Heart left ventricle (tissue), 16 donors: ENCODE measurements at regions not wholly inside any gene's neighbourhood (a gene's known extent, or its start where the extent isn't known, plus 50 kb on each side); places are given as distances from the start of the nearest gene placed in this dataset.

Source experiments
- ATAC-seq, 4 donors: fragments of 200-7000 bp; cut with Tn5 transposase; one replicate each; pipeline ENCODE4 v1.9.1; 2020 to 2022; ENCODE audit warnings: moderate library complexity in 4 of 4, mild to moderate bottlenecking in 3 of 4, moderate number of reproducible peaks in 1 of 4
- DNase-seq, 5 donors: peaks; one replicate each; pipeline ENCODE4 v3.0.0-alpha.2; 2020
- H3K27ac ChIP-seq, 12 donors: fragments of 200-600 bp; sonication (generic) in 4 of 12; one replicate each; pipeline versions ENCODE4 v1.5.0 to v1.8.0; 2016 to 2022; ENCODE audit warnings: mild to moderate bottlenecking in 2 of 12
- H3K27me3 ChIP-seq, 9 donors: fragments of 200-600 bp; sonication (generic) in 2 of 9; one replicate each; pipeline versions ENCODE4 v1.5.1 to v1.8.0; 2016 to 2022; ENCODE audit warnings: mild to moderate bottlenecking in 3 of 9
- H3K36me3 ChIP-seq, 9 donors: fragments of 200-600 bp; sonication (generic) in 2 of 9; one replicate each; pipeline versions ENCODE4 v1.5.0 to v1.8.0; 2018 to 2022; ENCODE audit warnings: mild to moderate bottlenecking in 2 of 9
- H3K4me1 ChIP-seq, 12 donors: fragments of 200-600 bp; sonication (generic) in 4 of 12; one replicate each; pipeline versions ENCODE4 v1.5.0 to v1.8.0; 2016 to 2022; ENCODE audit warnings: mild to moderate bottlenecking in 3 of 12
- H3K4me3 ChIP-seq, 12 donors: fragments of 200-600 bp; sonication (generic) in 4 of 12; one replicate each; pipeline versions ENCODE4 v1.5.0 to v1.8.0; 2017 to 2022; ENCODE audit warnings: mild to moderate bottlenecking in 9 of 12, moderate library complexity in 4 of 12
- H3K9me3 ChIP-seq, 12 donors: fragments of 200-600 bp; sonication (generic) in 4 of 12; one replicate each; pipeline versions ENCODE4 v1.5.0 to v1.8.0; 2016 to 2022; ENCODE audit warnings: mild to moderate bottlenecking in 1 of 12
- CTCF ChIP-seq, 12 donors: fragments of 200-600 bp; sonication (generic) in 4 of 12; IDR thresholded peaks; one replicate each; pipeline versions ENCODE4 v1.5.0 to v1.8.0; 2018 to 2022; ENCODE audit warnings: antibody characterized with exemption in 12 of 12, mild to moderate bottlenecking in 5 of 12
- POLR2A ChIP-seq, 2 donors: fragments of 450-650 bp; IDR thresholded peaks; one replicate each; pipeline ENCODE4 v1.6.1; 2017; ENCODE audit warnings: antibody characterized with exemption in 2 of 2, mild to moderate bottlenecking in 2 of 2, moderate library complexity in 2 of 2
- WGBS, 4 donors: extraction: QIAGEN DNeasy Blood & Tissue Kit in 2 of 4; methylation state at CpG; one replicate each; pipeline versions ENCODE4 v1.1.5 to v1.1.7; 2013 to 2018; 5-methylcytosine and 5-hydroxymethylcytosine counted together
- intact Hi-C, 10 donors: fragments of 100-400 bp; cut with DNase I; formaldehyde crosslinking; loops; one replicate each; pipeline versions ENCODE4 v1.11.1 to v1.14.2; 2022
- donor health status: ischemic (EF 13 %, LVEDD 7.1; RV severe dilation, severe dysfunction).
- donor health status: healthy with polysubstance abuse.
- donor health status: DM: no; HTN: yes; CAD: no.
- donor health status: DM: no; HTN: no; CAD: no.
- donor health status: ischemic (EF 25% LVEDD 6.9; RV normal size, moderate dysfunction).
- donor health status: ischemic (EF 25% LVEDD 5.7; RV mildly dilated, moderate dysfunction).
- donor health status: healthy.
- donor health status: DM: yes; HTN: yes; CAD: no.
- donor health status: ischemic (EF 35%, LVEDD 5.7; RV mildly dilated, moderate dysfunction).
- donor health status: nonischemic (EF 11% LVEDD 7.7; RV severe dilation, severe dysfunction).
- donor health status: DM: yes; HTN: yes; CAD: no.
- donor health status: PGD.
- donor health status: ischemic (EF 29% LVEDD 5.4; RV normal size, mild dysfunction).
- donor health status: nonischemic (EF 23%, LVEDD 6.1; RV moderate dilation, normal function).

- Histone ChIP-seq H3K36me3 (no peaks in the 10 kb centered on the region), H3K9me3 (peaks cover 0 to 5% (median 0%) of the 10 kb centered on the region in 12 donors), H3K27me3 (no peaks in the 10 kb centered on the region), H3K27ac (no peak overlapping the region), H3K4me3 (no peak overlapping the region), H3K4me1 (no peaks in the 10 kb centered on the region)
- no peak for ATAC-seq
- DNase-seq: no peak
- TF ChIP-seq POLR2A (IDR thresholded peaks at IDR 0.05) (no peak), CTCF (IDR thresholded peaks at IDR 0.05) (no peak)
- 70 to 75% (median 71%) methylated on average over 3 of the region's 3 CpGs for WGBS, 4 donors
- intact Hi-C loops: no loop called here
Measured at GRCh38 chr12:61044766-61045165, 1215.4 kb upstream of the USP15 start.

- Histone ChIP-seq H3K4me3 (no peak overlapping the region), H3K36me3 (no peaks in the 10 kb centered on the region), H3K9me3 (peaks cover 0 to 3% (median 0%) of the 10 kb centered on the region in 12 donors), H3K27ac (no peak overlapping the region), H3K27me3 (no peaks in the 10 kb centered on the region), H3K4me1 (no peaks in the 10 kb centered on the region)
- intact Hi-C loops: no loop called here
- 60 to 68% (median 66%) methylated on average over 3 of the region's 3 CpGs for WGBS, 4 donors
- TF ChIP-seq CTCF (IDR thresholded peaks at IDR 0.05): no peak
- TF ChIP-seq POLR2A (IDR thresholded peaks at IDR 0.05): no peak
- DNase-seq: no peak
- no peak for ATAC-seq
Measured at GRCh38 chr12:61070640-61071414, 1189.4 kb upstream of the USP15 start.

DNA sequence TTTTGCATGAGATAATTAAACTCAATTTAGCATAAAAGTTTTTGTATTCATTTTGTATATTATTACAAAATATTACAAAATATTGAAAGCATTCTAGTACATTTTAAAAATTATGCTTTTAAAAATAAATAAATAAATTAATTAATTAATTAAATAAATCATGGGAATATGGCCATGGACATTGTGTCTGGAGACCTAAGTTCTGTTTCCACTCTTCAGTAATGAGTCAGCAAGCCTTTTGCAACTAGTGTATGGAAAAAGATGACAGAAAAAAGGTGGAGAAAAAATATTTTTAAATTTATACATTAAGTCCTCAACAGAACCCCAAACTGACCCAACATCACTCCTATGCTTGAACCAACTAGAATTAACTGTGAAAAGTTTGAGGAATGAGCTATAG is 1187.5 kb upstream of the USP15 start:
- Histone ChIP-seq H3K4me1 (no peaks in the 10 kb centered on the region), H3K9me3 (peaks cover 0 to 3% (median 0%) of the 10 kb centered on the region in 12 donors), H3K4me3 (no peak overlapping the region), H3K36me3 (no peaks in the 10 kb centered on the region), H3K27ac (no peak overlapping the region), H3K27me3 (no peaks in the 10 kb centered on the region)
- no peak for ATAC-seq
- DNase-seq: no peak
- intact Hi-C loops: no loop called here
- TF ChIP-seq CTCF (IDR thresholded peaks at IDR 0.05) (no peak), POLR2A (IDR thresholded peaks at IDR 0.05) (no peak)

DNA sequence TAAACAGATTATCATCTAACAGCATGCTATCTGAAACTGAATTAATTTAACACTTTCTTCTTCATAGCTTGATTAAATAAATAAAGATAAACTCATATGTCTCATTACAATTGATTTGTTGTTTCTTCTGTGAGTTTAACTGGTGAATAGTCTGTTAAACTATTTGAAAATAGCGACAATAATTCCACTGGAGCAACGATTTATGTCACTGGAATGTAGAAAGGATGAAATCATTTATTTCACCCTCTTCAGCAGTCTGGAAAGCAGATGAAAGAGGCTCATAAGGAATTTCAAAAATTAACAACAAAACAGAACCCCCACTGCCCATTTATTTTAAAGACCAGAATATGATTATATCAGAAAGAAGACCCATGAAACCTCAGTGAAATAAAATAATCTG is 1165.1 kb upstream of the USP15 start:
- TF ChIP-seq POLR2A (IDR thresholded peaks at IDR 0.05) (no peak), CTCF (IDR thresholded peaks at IDR 0.05) (no peak)
- ATAC-seq: no peak
- 48 to 62% (median 57%) methylated on average over 2 of the region's 2 CpGs for WGBS, 4 donors
- H3K36me3 ChIP-seq: no peaks in the 10 kb centered on the region
- intact Hi-C loops: no loop called here
- no peak for DNase-seq
- H3K4me3 ChIP-seq: no peak overlapping the region
- H3K4me1 ChIP-seq: no peaks in the 10 kb centered on the region
- no peaks in the 10 kb centered on the region for H3K27me3 ChIP-seq
- H3K9me3 ChIP-seq: peaks cover 0 to 6% (median 0%) of the 10 kb centered on the region in 12 donors
- H3K27ac ChIP-seq: no peak overlapping the region
